ENCODE measurements at regions not wholly inside any gene's neighbourhood (a gene's known extent, or its start where the extent isn't known, plus 50 kb on each side); places are given as distances from the start of the nearest gene placed in this dataset.

- H3K9me3 ChIP-seq (ENCODE audit: insufficient read depth, low read length): no peaks in the 10 kb centered on the region; the same call in 1 of the 2 replicates
- TF ChIP-seq YY1 (IDR thresholded peaks at IDR 0.05; ENCODE audit: insufficient read depth, insufficient read length) (no peak), SUZ12 (IDR thresholded peaks at IDR 0.05; ENCODE audit: extremely low read depth, insufficient read depth, insufficient read length) (no peak), ZNF274 (IDR thresholded peaks at IDR 0.05; ENCODE audit: low read depth, low read length) (no peak)
- no peak overlapping the region for H3K4me3 ChIP-seq (ENCODE audit: insufficient read length, low read depth)
- no peak overlapping the region for H3K9ac ChIP-seq (ENCODE audit: insufficient read length, low read depth)
- no peaks in the 10 kb centered on the region for H3K4me1 ChIP-seq (ENCODE audit: insufficient read depth, insufficient read length)
- DNase-seq (ENCODE audit: low read depth, low spot score): no peak
- H3K27me3 ChIP-seq (ENCODE audit: insufficient read depth, insufficient read length): no peaks in the 10 kb centered on the region
- no peaks in the 10 kb centered on the region for H3K36me3 ChIP-seq (ENCODE audit: insufficient read depth, insufficient read length, low read length)
Measured at GRCh38 chr6:141321493-141322347, 811.0 kb upstream of the GJE1 start.

DNA sequence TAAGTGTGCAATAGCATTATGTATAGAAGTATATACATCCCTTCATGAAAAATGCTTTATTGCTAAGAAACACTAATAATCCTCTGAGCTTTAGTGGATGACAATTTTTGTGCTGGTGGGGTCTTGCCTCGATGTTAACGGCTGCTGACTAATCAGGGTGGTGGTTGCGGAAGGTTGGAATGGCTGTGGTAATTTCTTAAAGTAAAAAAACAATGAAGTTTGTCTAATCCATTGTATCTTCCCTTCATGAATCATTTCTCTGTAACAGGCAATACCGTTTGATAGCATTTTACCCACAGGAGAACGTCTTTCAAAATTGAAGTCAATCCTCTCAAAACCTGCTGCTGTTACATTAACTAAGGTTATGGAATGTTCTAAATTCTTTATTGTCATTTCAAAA is 816.5 kb upstream of the GJE1 start:
- Histone ChIP-seq H3K4me3 (ENCODE audit: insufficient read length, low read depth) (no peak overlapping the region), H3K4me1 (ENCODE audit: insufficient read depth, insufficient read length) (no peaks in the 10 kb centered on the region), H3K9ac (ENCODE audit: insufficient read length, low read depth) (no peak overlapping the region), H3K9me3 (ENCODE audit: insufficient read depth, low read length) (no peaks in the 10 kb centered on the region), H3K36me3 (ENCODE audit: insufficient read depth, insufficient read length, low read length) (no peaks in the 10 kb centered on the region), H3K27me3 (ENCODE audit: insufficient read depth, insufficient read length) (no peaks in the 10 kb centered on the region)
- no peak for TF ChIP-seq ZNF274 (IDR thresholded peaks at IDR 0.05; ENCODE audit: low read depth, low read length)
- TF ChIP-seq SUZ12 (IDR thresholded peaks at IDR 0.05; ENCODE audit: extremely low read depth, insufficient read depth, insufficient read length): no peak
- no peak for TF ChIP-seq YY1 (IDR thresholded peaks at IDR 0.05; ENCODE audit: insufficient read depth, insufficient read length)
- DNase-seq (ENCODE audit: low read depth, low spot score): no peak

DNA sequence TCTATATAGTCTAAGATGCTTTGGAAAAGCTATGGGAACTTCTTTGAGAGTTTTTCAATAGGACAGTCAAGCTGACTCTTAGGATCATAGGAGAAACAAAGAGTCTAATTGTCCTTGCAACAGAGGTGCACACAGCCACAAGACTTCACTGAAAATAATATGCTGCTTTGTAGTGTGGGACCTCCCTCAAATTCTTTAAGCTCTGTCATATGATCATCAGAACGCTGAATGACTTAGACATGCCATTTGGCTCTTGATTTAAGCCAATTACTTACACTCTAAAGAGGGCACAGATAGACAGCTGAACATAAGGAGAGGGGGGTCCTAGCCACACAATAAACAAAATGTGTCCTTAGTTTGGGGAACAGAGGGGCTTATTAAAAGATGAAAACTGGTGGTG is 818.7 kb upstream of the GJE1 start:
- H3K9ac ChIP-seq (ENCODE audit: insufficient read length, low read depth): no peak overlapping the region
- no peak overlapping the region for H3K4me3 ChIP-seq (ENCODE audit: insufficient read length, low read depth)
- TF ChIP-seq SUZ12 (IDR thresholded peaks at IDR 0.05; ENCODE audit: extremely low read depth, insufficient read depth, insufficient read length): no peak
- no peak for TF ChIP-seq YY1 (IDR thresholded peaks at IDR 0.05; ENCODE audit: insufficient read depth, insufficient read length)
- no peak for TF ChIP-seq ZNF274 (IDR thresholded peaks at IDR 0.05; ENCODE audit: low read depth, low read length)
- H3K36me3 ChIP-seq (ENCODE audit: insufficient read depth, insufficient read length, low read length): no peaks in the 10 kb centered on the region
- no peaks in the 10 kb centered on the region for H3K27me3 ChIP-seq (ENCODE audit: insufficient read depth, insufficient read length)
- 0 out of 2 replicates have a peak, but pooled peaks cover 4% of the 10 kb centered on the region for H3K9me3 ChIP-seq (ENCODE audit: insufficient read depth, low read length)
- DNase-seq (ENCODE audit: low read depth, low spot score): no peak
- H3K4me1 ChIP-seq (ENCODE audit: insufficient read depth, insufficient read length): no peaks in the 10 kb centered on the region

- Histone ChIP-seq H3K9me3 (ENCODE audit: insufficient read depth, low read length) (peaks cover 15% of the 10 kb centered on the region; the same call in 1 of the 2 replicates), H3K27me3 (ENCODE audit: insufficient read depth, insufficient read length) (no peaks in the 10 kb centered on the region), H3K4me1 (ENCODE audit: insufficient read depth, insufficient read length) (no peaks in the 10 kb centered on the region), H3K9ac (ENCODE audit: insufficient read length, low read depth) (no peak overlapping the region), H3K36me3 (ENCODE audit: insufficient read depth, insufficient read length, low read length) (no peaks in the 10 kb centered on the region), H3K4me3 (ENCODE audit: insufficient read length, low read depth) (no peak overlapping the region)
- no peak for DNase-seq (ENCODE audit: low read depth, low spot score)
- no peak for TF ChIP-seq ZNF274 (IDR thresholded peaks at IDR 0.05; ENCODE audit: low read depth, low read length)
- no peak for TF ChIP-seq YY1 (IDR thresholded peaks at IDR 0.05; ENCODE audit: insufficient read depth, insufficient read length)
- no peak for TF ChIP-seq SUZ12 (IDR thresholded peaks at IDR 0.05; ENCODE audit: extremely low read depth, insufficient read depth, insufficient read length)
Measured at GRCh38 chr6:141309295-141309694, 823.4 kb upstream of the GJE1 start.

DNA sequence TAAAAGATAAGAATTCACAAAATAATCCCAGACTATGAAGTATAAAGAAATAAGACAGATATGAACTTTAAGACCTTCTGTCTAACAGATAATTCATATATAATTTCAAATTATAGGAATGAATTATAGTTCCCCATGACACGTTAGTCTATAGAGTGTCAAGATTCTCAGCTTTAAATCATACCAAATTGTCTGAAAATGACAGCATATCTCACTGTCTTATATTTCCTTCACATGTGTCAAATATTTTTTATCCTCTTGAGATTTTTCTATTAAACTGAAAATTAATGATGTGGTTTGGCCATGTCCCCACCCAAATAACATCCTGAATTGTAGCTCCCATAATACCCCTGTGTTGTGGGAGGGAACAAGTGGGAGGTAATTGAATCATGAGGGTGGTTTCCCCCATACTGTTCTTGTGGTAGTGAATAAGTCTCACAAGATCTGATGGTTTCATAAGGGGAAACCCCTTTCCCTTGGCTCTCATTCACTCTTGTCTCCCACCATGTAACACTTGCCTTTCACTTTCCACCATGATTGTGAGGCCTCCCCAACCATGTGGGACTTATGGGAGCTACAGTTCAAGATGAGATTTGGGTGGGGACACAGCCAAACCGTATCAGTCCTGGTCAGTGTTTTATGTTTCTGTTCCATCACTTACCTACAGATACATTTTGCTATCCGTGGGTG is 825.3 kb upstream of the GJE1 start:
- Histone ChIP-seq H3K27me3 (ENCODE audit: insufficient read depth, insufficient read length) (no peaks in the 10 kb centered on the region), H3K36me3 (ENCODE audit: insufficient read depth, insufficient read length, low read length) (no peaks in the 10 kb centered on the region), H3K9me3 (ENCODE audit: insufficient read depth, low read length) (peaks cover 15% of the 10 kb centered on the region; the same call in 1 of the 2 replicates), H3K4me3 (ENCODE audit: insufficient read length, low read depth) (no peak overlapping the region), H3K9ac (ENCODE audit: insufficient read length, low read depth) (no peak overlapping the region), H3K4me1 (ENCODE audit: insufficient read depth, insufficient read length) (no peaks in the 10 kb centered on the region)
- no peak for DNase-seq (ENCODE audit: low read depth, low spot score)
- TF ChIP-seq YY1 (IDR thresholded peaks at IDR 0.05; ENCODE audit: insufficient read depth, insufficient read length) (no peak), SUZ12 (IDR thresholded peaks at IDR 0.05; ENCODE audit: extremely low read depth, insufficient read depth, insufficient read length) (no peak), ZNF274 (IDR thresholded peaks at IDR 0.05; ENCODE audit: low read depth, low read length) (no peak)

- H3K9ac ChIP-seq (ENCODE audit: insufficient read length, low read depth): no peak overlapping the region
- TF ChIP-seq ZNF274 (IDR thresholded peaks at IDR 0.05; ENCODE audit: low read depth, low read length): no peak
- TF ChIP-seq SUZ12 (IDR thresholded peaks at IDR 0.05; ENCODE audit: extremely low read depth, insufficient read depth, insufficient read length): no peak
- no peak for TF ChIP-seq YY1 (IDR thresholded peaks at IDR 0.05; ENCODE audit: insufficient read depth, insufficient read length)
Measured at GRCh38 chr6:141303907-141304306, 828.8 kb upstream of the GJE1 start.

DNA sequence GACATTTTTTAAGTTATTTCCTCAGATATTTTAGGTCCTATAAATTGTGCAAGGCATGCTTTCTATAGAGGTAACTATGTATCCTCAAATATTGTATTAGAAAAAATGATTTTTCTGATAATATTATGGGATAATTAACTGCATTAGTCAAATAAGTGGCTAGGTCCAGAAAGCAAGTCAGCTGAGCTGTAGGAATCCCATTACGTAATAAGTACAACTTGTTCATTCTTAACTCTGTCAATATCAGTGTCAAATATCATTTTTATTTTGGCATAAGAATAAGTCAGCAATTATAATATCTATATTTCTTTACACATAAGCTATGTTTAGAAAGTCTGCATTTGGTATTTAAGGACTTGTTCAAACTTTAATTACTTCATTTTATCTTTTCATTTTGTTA is 830.9 kb upstream of the GJE1 start:
- no peak overlapping the region for H3K9ac ChIP-seq (ENCODE audit: insufficient read length, low read depth)
- no peak for TF ChIP-seq ZNF274 (IDR thresholded peaks at IDR 0.05; ENCODE audit: low read depth, low read length)
- no peak for TF ChIP-seq YY1 (IDR thresholded peaks at IDR 0.05; ENCODE audit: insufficient read depth, insufficient read length)
- TF ChIP-seq SUZ12 (IDR thresholded peaks at IDR 0.05; ENCODE audit: extremely low read depth, insufficient read depth, insufficient read length): no peak
- no peak overlapping the region for H3K4me3 ChIP-seq (ENCODE audit: insufficient read length, low read depth)
- H3K9me3 ChIP-seq (ENCODE audit: insufficient read depth, low read length): no peaks in the 10 kb centered on the region
- no peaks in the 10 kb centered on the region for H3K4me1 ChIP-seq (ENCODE audit: insufficient read depth, insufficient read length)
- no peaks in the 10 kb centered on the region for H3K27me3 ChIP-seq (ENCODE audit: insufficient read depth, insufficient read length)
- no peaks in the 10 kb centered on the region for H3K36me3 ChIP-seq (ENCODE audit: insufficient read depth, insufficient read length, low read length)
- DNase-seq (ENCODE audit: low read depth, low spot score): no peak

More at GRCh38 chr6:141303907-141304306, 828.8 kb upstream of the GJE1 start:
- no peaks in the 10 kb centered on the region for H3K4me1 ChIP-seq (ENCODE audit: insufficient read depth, insufficient read length)
- H3K27me3 ChIP-seq (ENCODE audit: insufficient read depth, insufficient read length): no peaks in the 10 kb centered on the region
- H3K36me3 ChIP-seq (ENCODE audit: insufficient read depth, insufficient read length, low read length): no peaks in the 10 kb centered on the region
- H3K9me3 ChIP-seq (ENCODE audit: insufficient read depth, low read length): peaks cover 11% of the 10 kb centered on the region; the same call in 1 of the 2 replicates
- DNase-seq (ENCODE audit: low read depth, low spot score): no peak
- no peak overlapping the region for H3K4me3 ChIP-seq (ENCODE audit: insufficient read length, low read depth)
